IMR-90 (cell line): ENCODE measurements at regions not wholly inside any gene's neighbourhood (a gene's known extent, or its start where the extent isn't known, plus 50 kb on each side); places are given as distances from the start of the nearest gene placed in this dataset.

Source experiments
- ATAC-seq: fragments of 200-7000 bp; cut with Tn5 transposase; 2 replicates; pipeline ENCODE4 v1.9.1; 2020; ENCODE audit warnings: low read depth, mild to moderate bottlenecking, moderate library complexity
- BruUV-seq: library from RNA; stranded (reverse); fragments of 400-500 nt; replicated peaks from 2 replicates; lab custom pipeline; 2021; lab: Mats Ljungman, UMichigan
- CTCF ChIA-PET: fragments of 300-600 bp; formaldehyde crosslinking; extraction: SDS; loops from one replicate; lab custom pipeline; 2021; ENCODE audit warnings: antibody characterized with exemption; lab: Yijun Ruan, JAX
- POLR2A ChIA-PET: fragments of 300-600 bp; sonication (Branson Sonifier 250); formaldehyde crosslinking; loops from one replicate; lab custom pipeline; 2022; ENCODE audit warnings: antibody characterized with exemption; ENCODE audit not compliant: unreplicated experiment; lab: Charles Lee
- DNase-seq: peaks from one replicate; pipeline ENCODE4 v3.0.0; 2013
- H2AFZ ChIP-seq: replicated peaks from 2 replicates; pipeline ENCODE3; 2013; ENCODE audit warnings: low read length, mild to moderate bottlenecking; ENCODE audit not compliant: poor library complexity
- H2AK5ac ChIP-seq: 2 replicates; pipeline ENCODE4 v1.6.1; 2013; ENCODE audit warnings: low read depth, low read length, inconsistent platforms
- H2AK9ac ChIP-seq: replicated peaks from 2 replicates; pipeline ENCODE3; 2013; ENCODE audit warnings: mild to moderate bottlenecking, low read depth, low read length, moderate library complexity; ENCODE audit not compliant: poor library complexity
- H2BK120ac ChIP-seq: 2 replicates; pipeline ENCODE4 v1.6.1; 2013; ENCODE audit warnings: low read depth, low read length, inconsistent platforms
- H2BK15ac ChIP-seq: 3 replicates; pipeline ENCODE4 v1.6.1; 2013; ENCODE audit warnings: low read depth, low read length, inconsistent platforms
- H2BK20ac ChIP-seq: 2 replicates; pipeline ENCODE4 v1.6.1; 2013; ENCODE audit warnings: low read depth, mild to moderate bottlenecking, inconsistent platforms, low read length, moderate library complexity
- H2BK5ac ChIP-seq: 2 replicates; pipeline ENCODE4 v1.6.1; 2013; ENCODE audit warnings: mild to moderate bottlenecking, low read depth, low read length, inconsistent platforms; ENCODE audit not compliant: poor library complexity, severe bottlenecking
- H3K14ac ChIP-seq: replicated peaks from 2 replicates; pipeline ENCODE4 v1.6.1; 2013; ENCODE audit warnings: low read depth, low read length, inconsistent platforms
- H3K18ac ChIP-seq: 2 replicates; pipeline ENCODE4 v1.6.1; 2013; ENCODE audit warnings: low read depth, low read length, control low read depth
- H3K23ac ChIP-seq: 2 replicates; pipeline ENCODE4 v1.6.1; 2013; ENCODE audit warnings: low read depth, low read length, inconsistent platforms
- H3K27ac ChIP-seq: 2 replicates; pipeline ENCODE4 v1.5.1; 2013; ENCODE audit warnings: mild to moderate bottlenecking, control low read depth, low read length; ENCODE audit not compliant: insufficient read depth
- H3K27me3 ChIP-seq: 2 replicates; pipeline ENCODE4 v1.6.1; 2013; ENCODE audit warnings: low read length; ENCODE audit not compliant: control insufficient read depth, insufficient read depth
- H3K36me3 ChIP-seq: 2 replicates; pipeline ENCODE4 v1.6.1; 2013; ENCODE audit warnings: low read length, mixed read lengths; ENCODE audit not compliant: control insufficient read depth, insufficient read depth
- H3K4ac ChIP-seq: 2 replicates; pipeline ENCODE4 v1.6.1; 2013; ENCODE audit warnings: low read depth, low read length, inconsistent platforms
- H3K4me1 ChIP-seq: 2 replicates; pipeline ENCODE4 v1.6.1; 2013; ENCODE audit warnings: low read length, mixed read lengths; ENCODE audit not compliant: control insufficient read depth, insufficient read depth
- H3K4me2 ChIP-seq: 2 replicates; pipeline ENCODE4 v1.6.1; 2013; ENCODE audit warnings: low read depth, mild to moderate bottlenecking, control low read depth, low read length, moderate library complexity
- H3K4me3 ChIP-seq: 2 replicates; pipeline ENCODE4 v1.5.1; 2013; ENCODE audit warnings: low read depth, mild to moderate bottlenecking, control low read depth, low read length, moderate library complexity; ENCODE audit not compliant: insufficient read depth
- H3K56ac ChIP-seq: 2 replicates; pipeline ENCODE4 v1.6.1; 2013; ENCODE audit warnings: low read length, inconsistent platforms; ENCODE audit not compliant: insufficient read depth; ENCODE audit errors: extremely low read depth
- H3K79me1 ChIP-seq, 2 experiments: 2 replicates each; pipeline ENCODE4 v1.6.1; 2013; ENCODE audit warnings: low read length in 2 of 2, inconsistent platforms in 1 of 2, low read depth in 1 of 2
- H3K9ac ChIP-seq: 2 replicates; pipeline ENCODE4 v1.6.1; 2013; ENCODE audit warnings: low read depth, low read length, control low read depth
- H3K9me1 ChIP-seq: 2 replicates; pipeline ENCODE4 v1.6.1; 2013; ENCODE audit warnings: low read length, inconsistent platforms; ENCODE audit not compliant: insufficient read depth
- H3K9me3 ChIP-seq: 2 replicates; pipeline ENCODE4 v1.6.1; 2013; ENCODE audit warnings: low read length; ENCODE audit not compliant: control insufficient read depth, insufficient read depth
- H4K20me1 ChIP-seq: 2 replicates; pipeline ENCODE4 v1.6.1; 2013; ENCODE audit warnings: low read length, inconsistent platforms; ENCODE audit not compliant: insufficient read depth
- H4K5ac ChIP-seq: 2 replicates; pipeline ENCODE4 v1.6.1; 2013; ENCODE audit warnings: mild to moderate bottlenecking, low read depth, low read length, control low read depth
- H4K8ac ChIP-seq, 2 experiments: 2 replicates each; pipeline ENCODE4 v1.6.1; 2013; ENCODE audit warnings: low read depth in 2 of 2, low read length in 2 of 2, control low read depth in 1 of 2, inconsistent platforms in 1 of 2
- H4K91ac ChIP-seq: 2 replicates; pipeline ENCODE4 v1.6.1; 2013; ENCODE audit warnings: low read depth, low read length, inconsistent platforms; ENCODE audit not compliant: insufficient read depth
- CHD1 ChIP-seq: IDR thresholded peaks from 2 replicates; pipeline ENCODE4 v1.6.1; 2012; ENCODE audit warnings: low read depth, low read length, improper control_type of control experiment
- NFE2L2 ChIP-seq: fragments of 150-350 bp; IDR thresholded peaks from 2 replicates; pipeline ENCODE4 v1.6.1; 2016; ENCODE audit warnings: low read depth, mild to moderate bottlenecking, low read length
- WGBS, 2 experiments: methylation state at CpG; one replicate each; pipeline versions ENCODE4 v1.1.5 to v1.1.7; 2013; ENCODE audit warnings: missing lambda C conversion rate in 2 of 2; ENCODE audit not compliant: insufficient read length in 1 of 2; ENCODE audit errors: extremely low coverage in 2 of 2; 5-methylcytosine and 5-hydroxymethylcytosine counted together
- dilution Hi-C: fragments of 300-500 bp; cut with HindIII; formaldehyde crosslinking; loops from one replicate; pipeline ENCODE4 v1.14.3; 2018; ENCODE audit warnings: low sequenced_read_pairs; ENCODE audit not compliant: unreplicated experiment
- in situ Hi-C: fragments of 300-500 bp; cut with MboI; formaldehyde crosslinking; loops from 3 replicates; pipeline ENCODE4 v1.14.3; 2019; ENCODE audit warnings: low sequenced_read_pairs, inconsistent platforms, mixed read lengths
- intact Hi-C: fragments of 100-400 bp; cut with micrococcal nuclease; formaldehyde crosslinking; loops from 2 replicates; pipeline ENCODE4 v1.10.0; 2022
- TF ChIP-seq, protein P1 (sequence below): conservative IDR thresholded peaks from 2 replicates; pipeline ENCODE4 v1.5.1; 2012; ENCODE audit warnings: mild to moderate bottlenecking, low read depth, low read length, improper control_type of control experiment

GRCh38 chr1:101482306-101482705 lies 245.5 kb downstream of the S1PR1 start:
- H2AK5ac ChIP-seq: no peak overlapping the region
- no peak overlapping the region for H3K56ac ChIP-seq
- no peaks in the 10 kb centered on the region for H3K27me3 ChIP-seq
- no peaks in the 10 kb centered on the region for H3K79me1 ChIP-seq
- no peak overlapping the region for H2BK15ac ChIP-seq
- H4K91ac ChIP-seq: no peak overlapping the region
- dilution Hi-C loops: no loop called here
- H4K20me1 ChIP-seq: no peaks in the 10 kb centered on the region
- BruUV-seq: no TSS peak
- H2BK120ac ChIP-seq: no peak overlapping the region
- no peak overlapping the region for H3K9ac ChIP-seq
- H3K9me1 ChIP-seq: no peaks in the 10 kb centered on the region
- no peak for DNase-seq
- no peak overlapping the region for H4K5ac ChIP-seq
- WGBS, 2 experiments: 67% methylated on average over 1 of the region's 4 CpGs; no CpG with 5 or more reads in 1 of the 2 experiments
- no peak overlapping the region for H2AK9ac ChIP-seq
- in situ Hi-C loops: no loop called here
- no peak for TF ChIP-seq NFE2L2
- TF ChIP-seq, protein P1, sequence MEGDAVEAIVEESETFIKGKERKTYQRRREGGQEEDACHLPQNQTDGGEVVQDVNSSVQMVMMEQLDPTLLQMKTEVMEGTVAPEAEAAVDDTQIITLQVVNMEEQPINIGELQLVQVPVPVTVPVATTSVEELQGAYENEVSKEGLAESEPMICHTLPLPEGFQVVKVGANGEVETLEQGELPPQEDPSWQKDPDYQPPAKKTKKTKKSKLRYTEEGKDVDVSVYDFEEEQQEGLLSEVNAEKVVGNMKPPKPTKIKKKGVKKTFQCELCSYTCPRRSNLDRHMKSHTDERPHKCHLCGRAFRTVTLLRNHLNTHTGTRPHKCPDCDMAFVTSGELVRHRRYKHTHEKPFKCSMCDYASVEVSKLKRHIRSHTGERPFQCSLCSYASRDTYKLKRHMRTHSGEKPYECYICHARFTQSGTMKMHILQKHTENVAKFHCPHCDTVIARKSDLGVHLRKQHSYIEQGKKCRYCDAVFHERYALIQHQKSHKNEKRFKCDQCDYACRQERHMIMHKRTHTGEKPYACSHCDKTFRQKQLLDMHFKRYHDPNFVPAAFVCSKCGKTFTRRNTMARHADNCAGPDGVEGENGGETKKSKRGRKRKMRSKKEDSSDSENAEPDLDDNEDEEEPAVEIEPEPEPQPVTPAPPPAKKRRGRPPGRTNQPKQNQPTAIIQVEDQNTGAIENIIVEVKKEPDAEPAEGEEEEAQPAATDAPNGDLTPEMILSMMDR: no peak
- no peak for TF ChIP-seq CHD1
- CTCF ChIA-PET: no interaction called here
- no peak overlapping the region for H3K4me3 ChIP-seq
- no peaks in the 10 kb centered on the region for H3K9me3 ChIP-seq
- no peak overlapping the region for H3K23ac ChIP-seq
- H3K14ac ChIP-seq: no peak overlapping the region
- H3K27ac ChIP-seq: no peak overlapping the region
- ATAC-seq: no peak
- no peak overlapping the region for H3K18ac ChIP-seq
- no peaks in the 10 kb centered on the region for H3K36me3 ChIP-seq
- POLR2A ChIA-PET: no interaction called here
- H2BK20ac ChIP-seq: no peak overlapping the region
- H2AFZ ChIP-seq: no peak overlapping the region
- no peak overlapping the region for H3K4me2 ChIP-seq
- no peak overlapping the region for H3K4ac ChIP-seq
- H2BK5ac ChIP-seq: no peak overlapping the region
- no peaks in the 10 kb centered on the region for H3K4me1 ChIP-seq
- no peak overlapping the region for H4K8ac ChIP-seq
- intact Hi-C loops: no loop called here
